ENCODE measurements at regions not wholly inside any gene's neighbourhood (a gene's known extent, or its start where the extent isn't known, plus 50 kb on each side); places are given as distances from the start of the nearest gene placed in this dataset.
"Not testable (repeated sequence)": the region's sequence is repeated elsewhere in the genome, so short reads cannot be mapped to it uniquely, and the experiment has no call there.

DNA sequence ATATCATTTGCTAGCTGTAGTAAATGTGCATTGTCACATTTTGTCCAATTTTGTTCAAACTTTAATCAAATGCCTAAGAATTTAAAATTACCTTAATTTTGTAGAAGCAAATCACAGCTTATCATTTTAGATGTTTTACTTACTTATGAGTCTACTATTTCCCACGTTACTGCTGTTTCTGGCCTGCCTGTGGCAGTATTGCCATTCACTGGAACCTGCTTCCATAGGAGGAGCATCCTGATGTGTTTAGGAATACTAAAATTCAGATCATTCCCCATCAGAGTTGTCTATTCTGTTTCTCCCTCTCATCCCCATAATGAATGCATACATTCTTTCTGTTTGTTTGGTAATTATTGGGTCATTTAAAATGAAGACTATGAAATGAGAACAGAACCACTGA is 119.5 kb upstream of the SNRPN start:
- DNase-seq (ENCODE audit: low spot score) = no peak

GRCh38 chr15:24848050-24848449 is 106.7 kb upstream of the SNRPN start:
- DNase-seq (ENCODE audit: low spot score) = peak; percentile 48

GRCh38 chr15:24856397-24857390 is 98.1 kb upstream of the SNRPN start:
- no peak for DNase-seq (ENCODE audit: low spot score)

- no peak for DNase-seq (ENCODE audit: low spot score)
These were observed 97.0 kb upstream of the SNRPN start for GRCh38 chr15:24857763-24858162.

- not testable (repeated sequence) for DNase-seq (ENCODE audit: low spot score)
These were observed 96.6 kb upstream of the SNRPN start for GRCh38 chr15:24858183-24858582.

GRCh38 chr15:24858737-24859601 is 95.8 kb upstream of the SNRPN start:
- DNase-seq (ENCODE audit: low spot score) = no peak

- DNase-seq (ENCODE audit: low spot score) = no peak
These were observed 93.6 kb upstream of the SNRPN start for GRCh38 chr15:24861014-24861690.

DNA sequence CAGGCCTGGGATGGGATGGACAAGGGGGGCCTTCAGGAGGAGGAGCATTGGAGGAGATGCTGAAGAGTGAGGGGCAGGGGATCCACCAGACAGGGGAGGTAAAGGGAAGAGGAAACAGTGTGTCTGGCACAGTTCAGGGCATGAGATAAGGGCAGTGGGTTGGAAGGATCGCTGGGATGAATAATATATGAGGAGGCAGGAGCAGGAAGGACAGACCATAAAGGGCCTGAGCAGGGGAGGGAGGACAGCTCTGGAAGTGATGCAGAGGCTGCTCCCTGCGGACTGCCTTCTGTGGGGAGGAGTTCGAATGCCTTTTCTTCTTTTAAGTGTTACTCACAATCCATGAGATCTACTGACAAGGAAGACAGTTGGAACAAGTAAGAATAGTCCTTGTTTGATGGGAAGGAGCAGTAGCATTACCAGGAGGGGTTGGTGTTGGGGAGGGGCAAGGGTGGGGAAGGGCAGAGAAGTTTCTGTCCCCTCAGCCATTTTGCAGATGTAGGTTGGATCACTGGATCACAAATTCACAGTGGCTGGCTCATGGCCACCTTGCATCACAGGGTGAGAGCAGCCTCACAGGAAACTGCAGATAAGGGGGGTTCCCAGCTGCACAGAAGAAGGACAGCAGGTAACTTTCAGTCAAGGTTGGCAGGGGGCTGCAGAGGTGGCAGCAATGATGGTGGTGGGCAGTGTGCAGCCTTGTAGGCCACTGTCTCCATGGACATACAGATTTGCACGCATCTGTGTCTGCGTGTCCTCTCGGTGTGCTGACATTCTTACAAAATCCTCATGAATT is 91.9 kb upstream of the SNRPN start:
- DNase-seq (ENCODE audit: low spot score) = no peak

- DNase-seq (ENCODE audit: low spot score) = no peak
These were observed 89.5 kb upstream of the SNRPN start for GRCh38 chr15:24865303-24865702.

GRCh38 chr15:24877174-24877573 is 77.6 kb upstream of the SNRPN start:
- DNase-seq (ENCODE audit: low spot score) = no peak

DNA sequence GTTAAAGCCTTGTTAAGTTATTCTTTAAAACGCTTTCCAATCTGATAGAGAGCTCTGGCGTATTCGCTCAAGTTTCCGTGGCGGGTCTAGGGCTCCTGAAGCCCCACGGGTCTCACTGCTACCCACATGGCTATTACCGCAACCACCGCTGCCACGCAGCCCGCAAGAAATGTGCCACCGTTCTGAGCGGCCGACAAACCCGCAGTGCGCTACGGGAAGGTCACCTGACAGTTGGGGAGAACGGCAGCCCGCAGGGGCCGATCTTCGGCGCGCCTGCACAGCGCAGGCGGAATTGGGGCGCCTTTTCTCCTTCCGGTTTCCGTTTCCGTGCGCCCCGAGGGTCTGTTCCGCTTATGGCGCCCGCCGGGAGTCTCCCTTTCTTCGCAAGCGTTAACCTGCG is 76.6 kb upstream of the SNRPN start:
- DNase-seq (ENCODE audit: low spot score) = peak; percentile 65

DNA sequence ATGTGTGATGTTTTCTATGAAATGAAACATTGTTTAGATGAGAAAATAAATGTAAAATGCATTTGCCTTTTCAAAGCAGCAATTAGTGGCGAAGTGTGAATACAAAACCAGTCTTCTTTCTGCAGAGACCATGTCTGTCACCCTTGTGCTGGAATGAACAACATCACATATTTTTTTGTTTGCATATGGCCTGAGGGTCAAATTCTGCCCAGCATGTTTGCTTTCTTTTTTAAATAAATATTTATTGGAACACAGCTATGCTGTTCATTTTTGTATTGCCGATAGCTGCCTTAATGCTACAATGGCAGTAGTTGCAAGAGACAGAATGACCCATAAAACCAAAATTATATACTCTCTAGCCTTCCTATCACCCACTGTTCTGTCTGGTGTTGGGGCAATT is 75.3 kb upstream of the SNRPN start:
- DNase-seq (ENCODE audit: low spot score) = no peak

DNA sequence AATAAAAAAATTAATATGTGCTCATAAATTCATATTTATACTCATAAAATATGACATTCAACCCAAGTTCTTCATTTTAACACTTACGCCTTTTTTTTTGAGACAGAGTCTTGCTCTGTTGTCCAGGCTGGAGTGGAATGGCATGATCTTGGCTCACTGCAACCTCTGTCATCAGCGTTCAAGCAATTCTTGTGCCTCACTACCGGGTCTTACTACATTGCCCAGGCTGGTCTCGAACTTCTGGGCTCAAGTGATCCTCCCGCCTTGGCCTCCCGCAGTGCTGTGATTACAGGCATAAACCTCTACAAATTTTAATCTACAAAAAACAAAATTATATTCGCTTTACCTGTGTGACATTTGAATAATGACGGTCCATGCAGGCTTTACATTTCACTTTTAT is 74.1 kb upstream of the SNRPN start:
- no peak for DNase-seq (ENCODE audit: low spot score)

GRCh38 chr15:24886538-24886937 is 68.2 kb upstream of the SNRPN start:
- no peak for DNase-seq (ENCODE audit: low spot score)

GRCh38 chr15:24898715-24899272 is 56.0 kb upstream of the SNRPN start:
- no peak for DNase-seq (ENCODE audit: low spot score)

GRCh38 chr15:24899367-24899766 is 55.4 kb upstream of the SNRPN start:
- no peak for DNase-seq (ENCODE audit: low spot score)

GRCh38 chr15:24899795-24900194 is 55.0 kb upstream of the SNRPN start:
- DNase-seq (ENCODE audit: low spot score) = no peak

- DNase-seq (ENCODE audit: low spot score) = no peak
These were observed 53.4 kb upstream of the SNRPN start for GRCh38 chr15:24901409-24901808.

All from H4 (cell line).